ENCODE measurements at regions not wholly inside any gene's neighbourhood (a gene's known extent, or its start where the extent isn't known, plus 50 kb on each side); places are given as distances from the start of the nearest gene placed in this dataset.
"Not testable (repeated sequence)": the region's sequence is repeated elsewhere in the genome, so short reads cannot be mapped to it uniquely, and the experiment has no call there.

GRCh38 chr9:104195142-104195541, 101.0 kb downstream of the SMC2 start:
- H3K36me3 ChIP-seq (ENCODE audit: low read depth); intact Hi-C loops (cut with DNase I, micrococcal nuclease); DNase-seq; H3K4me3 ChIP-seq; H3K4me1 ChIP-seq (ENCODE audit: low read depth); H3K9me3 ChIP-seq; ATAC-seq: not testable (repeated sequence)

GRCh38 chr9:104200456-104200994, 106.4 kb downstream of the SMC2 start:
- Histone ChIP-seq H3K4me1 (ENCODE audit: low read depth) (no peaks in the 10 kb centered on the region), H3K4me3 (no peak overlapping the region), H3K9me3 (peaks cover 7% of the 10 kb centered on the region), H3K36me3 (ENCODE audit: low read depth) (no peaks in the 10 kb centered on the region)
- TF ChIP-seq CTCF (IDR thresholded peaks at IDR 0.05): no peak
- ATAC-seq (no peak), DNase-seq (peak in 1 of 3 donors; percentile 38)
- intact Hi-C loops (cut with DNase I, micrococcal nuclease): no loop called here

- TF ChIP-seq CTCF (IDR thresholded peaks at IDR 0.05): no peak
- H3K4me3 ChIP-seq: no peak overlapping the region
- intact Hi-C loops (cut with DNase I, micrococcal nuclease): no loop called here
- ATAC-seq (peak; percentile 33), DNase-seq (peak in 2 of 3 donors; percentile 23 to 49)
- H3K4me1 ChIP-seq (ENCODE audit: low read depth): no peaks in the 10 kb centered on the region
- H3K36me3 ChIP-seq (ENCODE audit: low read depth): no peaks in the 10 kb centered on the region
- H3K9me3 ChIP-seq: no peaks in the 10 kb centered on the region
Measured at GRCh38 chr9:104206766-104207165, 112.7 kb downstream of the SMC2 start.

- DNase-seq (no peak), ATAC-seq (no peak)
- Histone ChIP-seq H3K9me3 (no peaks in the 10 kb centered on the region), H3K36me3 (ENCODE audit: low read depth) (no peaks in the 10 kb centered on the region), H3K4me1 (ENCODE audit: low read depth) (no peaks in the 10 kb centered on the region), H3K4me3 (no peak overlapping the region)
- intact Hi-C loops (cut with DNase I, micrococcal nuclease): no loop called here
- no peak for TF ChIP-seq CTCF (IDR thresholded peaks at IDR 0.05)
Measured at GRCh38 chr9:104209387-104209786, 115.3 kb downstream of the SMC2 start.

GRCh38 chr9:104227108-104227507, 133.0 kb downstream of the SMC2 start:
- no peak for ATAC-seq
- Histone ChIP-seq H3K4me1 (ENCODE audit: low read depth) (no peaks in the 10 kb centered on the region), H3K36me3 (ENCODE audit: low read depth) (no peaks in the 10 kb centered on the region), H3K4me3 (no peak overlapping the region), H3K9me3 (no peaks in the 10 kb centered on the region)
- intact Hi-C loops (cut with DNase I, micrococcal nuclease): no loop called here
- no peak for TF ChIP-seq CTCF (IDR thresholded peaks at IDR 0.05)
- DNase-seq: no peak

- intact Hi-C loops (cut with DNase I, micrococcal nuclease): no loop called here
- H3K9me3 ChIP-seq: peaks cover 5% of the 10 kb centered on the region
- no peak overlapping the region for H3K4me3 ChIP-seq
- H3K36me3 ChIP-seq (ENCODE audit: low read depth): no peaks in the 10 kb centered on the region
- ATAC-seq (no peak), DNase-seq (no peak)
- TF ChIP-seq CTCF (IDR thresholded peaks at IDR 0.05): no peak
- no peaks in the 10 kb centered on the region for H3K4me1 ChIP-seq (ENCODE audit: low read depth)
Measured at GRCh38 chr9:104232781-104233341, 138.8 kb downstream of the SMC2 start.

Measured in mucosa of descending colon (tissue), 3 donors.